ENCODE measurements at regions not wholly inside any gene's neighbourhood (a gene's known extent, or its start where the extent isn't known, plus 50 kb on each side); places are given as distances from the start of the nearest gene placed in this dataset.

DNA sequence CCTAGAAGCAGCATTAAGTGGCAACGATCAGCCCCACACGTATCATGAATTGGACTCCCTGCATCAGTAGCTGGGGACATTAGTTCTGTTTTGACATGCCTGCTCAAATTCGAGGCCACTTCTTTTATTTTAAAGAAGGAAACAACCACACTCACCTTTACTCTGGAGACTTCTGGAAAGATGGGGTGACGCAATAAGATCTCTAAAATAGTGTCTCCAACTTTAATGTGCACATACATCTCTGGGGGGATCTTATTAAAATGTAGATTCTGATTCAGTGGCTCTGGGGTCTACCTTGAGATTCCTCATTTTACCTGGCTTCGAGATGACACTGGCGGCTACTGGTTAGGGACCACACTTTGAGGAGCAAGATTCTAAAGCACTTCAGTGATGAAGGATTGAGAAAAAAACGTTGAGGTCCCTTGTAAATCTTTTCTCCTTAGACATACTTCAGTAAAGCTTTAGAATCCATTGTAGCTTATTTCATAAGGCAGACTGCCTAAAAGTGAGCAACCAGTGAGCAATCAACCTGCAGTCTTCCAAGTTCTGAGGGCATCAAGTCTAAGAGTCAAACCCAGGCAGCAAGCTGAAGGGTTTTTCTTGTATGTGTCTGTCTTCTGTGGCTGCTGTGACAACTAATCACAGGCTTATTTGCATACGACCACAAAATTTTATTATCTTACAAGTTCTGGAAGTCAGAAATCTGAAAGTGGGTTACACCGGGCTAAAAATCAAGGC lies 718.6 kb upstream of the TBX3 start:
- no peaks in the 10 kb centered on the region for H3K36me3 ChIP-seq
- TF ChIP-seq, protein P1, sequence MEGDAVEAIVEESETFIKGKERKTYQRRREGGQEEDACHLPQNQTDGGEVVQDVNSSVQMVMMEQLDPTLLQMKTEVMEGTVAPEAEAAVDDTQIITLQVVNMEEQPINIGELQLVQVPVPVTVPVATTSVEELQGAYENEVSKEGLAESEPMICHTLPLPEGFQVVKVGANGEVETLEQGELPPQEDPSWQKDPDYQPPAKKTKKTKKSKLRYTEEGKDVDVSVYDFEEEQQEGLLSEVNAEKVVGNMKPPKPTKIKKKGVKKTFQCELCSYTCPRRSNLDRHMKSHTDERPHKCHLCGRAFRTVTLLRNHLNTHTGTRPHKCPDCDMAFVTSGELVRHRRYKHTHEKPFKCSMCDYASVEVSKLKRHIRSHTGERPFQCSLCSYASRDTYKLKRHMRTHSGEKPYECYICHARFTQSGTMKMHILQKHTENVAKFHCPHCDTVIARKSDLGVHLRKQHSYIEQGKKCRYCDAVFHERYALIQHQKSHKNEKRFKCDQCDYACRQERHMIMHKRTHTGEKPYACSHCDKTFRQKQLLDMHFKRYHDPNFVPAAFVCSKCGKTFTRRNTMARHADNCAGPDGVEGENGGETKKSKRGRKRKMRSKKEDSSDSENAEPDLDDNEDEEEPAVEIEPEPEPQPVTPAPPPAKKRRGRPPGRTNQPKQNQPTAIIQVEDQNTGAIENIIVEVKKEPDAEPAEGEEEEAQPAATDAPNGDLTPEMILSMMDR (IDR thresholded peaks at IDR 0.05; ENCODE audit: low read depth, low read length), result no peak
- no peaks in the 10 kb centered on the region for H3K27me3 ChIP-seq
- H3K9me3 ChIP-seq (ENCODE audit: low read depth), result no peaks in the 10 kb centered on the region
- no peaks in the 10 kb centered on the region for H3K4me1 ChIP-seq (ENCODE audit: low read depth)
- H3K27ac ChIP-seq, result no peak overlapping the region
- no peak overlapping the region for H3K4me3 ChIP-seq
- no peak for DNase-seq (ENCODE audit: low read depth in 1 of 2, low spot score in 1 of 2)

DNA sequence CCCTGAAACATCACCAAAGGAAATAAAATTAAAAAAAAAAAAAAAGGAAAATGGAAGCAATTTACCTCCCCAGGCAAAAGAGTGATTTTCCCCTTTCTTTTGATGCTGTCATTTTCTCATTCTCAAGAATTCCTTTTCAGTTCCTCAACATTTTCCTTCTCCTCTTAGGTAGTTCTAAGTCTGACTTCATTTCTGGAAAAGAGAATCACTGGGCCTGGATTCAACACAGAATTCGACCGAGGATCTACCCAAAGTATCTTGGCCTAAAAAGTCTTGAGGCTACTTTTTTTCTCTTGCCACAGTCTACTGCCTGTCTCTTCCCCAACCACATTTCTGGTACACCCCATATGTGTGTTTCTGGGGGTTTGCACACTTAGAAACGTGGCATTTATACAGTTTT lies 717.8 kb upstream of the TBX3 start:
- H3K4me3 ChIP-seq, result no peak overlapping the region
- H3K36me3 ChIP-seq, result no peaks in the 10 kb centered on the region
- no peak overlapping the region for H3K27ac ChIP-seq
- no peaks in the 10 kb centered on the region for H3K9me3 ChIP-seq (ENCODE audit: low read depth)
- H3K4me1 ChIP-seq (ENCODE audit: low read depth), result no peaks in the 10 kb centered on the region
- no peaks in the 10 kb centered on the region for H3K27me3 ChIP-seq
- TF ChIP-seq, protein P1 (IDR thresholded peaks at IDR 0.05; ENCODE audit: low read depth, low read length), result no peak
- no peak for DNase-seq (ENCODE audit: low read depth in 1 of 2, low spot score in 1 of 2)

DNA sequence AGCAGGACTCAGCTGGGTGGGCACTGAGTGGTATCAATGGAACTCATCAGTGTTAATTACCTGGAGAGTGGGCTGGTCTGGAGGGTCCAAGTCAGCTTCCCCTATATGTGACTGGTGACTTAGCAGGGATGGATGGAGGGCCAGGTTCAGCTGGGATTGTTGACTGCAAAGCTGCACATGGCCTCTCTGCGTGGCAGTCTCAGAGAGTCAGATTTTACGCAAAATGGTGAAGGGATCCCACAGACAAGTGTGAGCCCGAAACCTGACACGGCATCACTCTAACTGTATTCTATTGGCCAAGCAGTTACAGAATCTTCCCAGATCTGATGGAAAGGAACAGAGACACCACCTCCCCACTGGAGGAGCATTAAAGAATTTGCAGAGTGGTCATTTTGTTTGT lies 716.0 kb upstream of the TBX3 start:
- H3K9me3 ChIP-seq (ENCODE audit: low read depth), result no peaks in the 10 kb centered on the region
- H3K27me3 ChIP-seq, result no peaks in the 10 kb centered on the region
- DNase-seq (ENCODE audit: low read depth in 1 of 2, low spot score in 1 of 2), result no peak
- no peaks in the 10 kb centered on the region for H3K4me1 ChIP-seq (ENCODE audit: low read depth)
- no peak overlapping the region for H3K27ac ChIP-seq
- H3K4me3 ChIP-seq, result no peak overlapping the region
- TF ChIP-seq, protein P1 (IDR thresholded peaks at IDR 0.05; ENCODE audit: low read depth, low read length), result no peak
- H3K36me3 ChIP-seq, result no peaks in the 10 kb centered on the region

DNA sequence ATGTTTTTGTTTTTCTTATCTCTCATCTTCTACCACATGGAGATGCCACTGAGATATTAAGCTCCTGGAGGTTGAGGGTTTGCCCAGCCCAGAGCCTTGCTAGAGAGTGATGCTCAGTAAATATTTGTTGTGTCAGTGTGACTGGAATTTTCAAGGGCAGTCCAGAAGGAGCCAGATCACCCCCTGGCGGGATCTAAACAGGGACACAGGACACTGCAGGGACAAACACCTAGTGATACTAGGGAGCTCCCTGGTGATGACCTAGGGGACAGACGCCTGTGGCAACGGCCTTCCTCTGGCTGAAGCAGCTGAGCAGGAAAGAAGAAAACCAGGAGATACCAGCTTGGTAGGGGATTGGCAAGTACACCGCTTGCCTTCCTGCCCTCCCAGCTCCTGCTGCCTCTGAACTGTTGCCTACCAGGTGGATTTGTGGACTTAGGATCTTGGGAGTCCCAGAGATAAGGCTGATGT lies 714.4 kb upstream of the TBX3 start:
- Histone ChIP-seq H3K9me3 (ENCODE audit: low read depth) (no peaks in the 10 kb centered on the region), H3K27ac (no peak overlapping the region)
- peak in 1 of 2 donors; percentile 19 for DNase-seq (ENCODE audit: low read depth in 1 of 2, low spot score in 1 of 2)

DNA sequence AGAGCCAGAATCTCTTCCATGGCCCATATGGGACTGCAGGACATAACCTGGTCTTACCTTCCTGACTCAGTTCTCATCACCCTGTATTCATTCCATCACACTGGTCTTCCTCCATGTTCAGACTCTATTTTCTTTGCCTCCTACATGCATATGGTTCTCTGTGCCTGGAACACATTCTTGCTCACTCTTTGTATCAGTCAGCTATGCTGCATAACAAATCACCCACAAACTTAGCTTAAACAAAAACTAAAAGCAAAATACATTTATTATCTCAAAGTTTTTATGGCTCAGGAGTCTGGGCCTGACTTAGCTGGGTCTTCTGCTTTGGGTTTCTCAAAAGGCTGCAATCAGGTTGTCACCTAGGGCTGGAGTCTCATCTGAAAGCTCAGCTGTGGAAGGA lies 712.6 kb upstream of the TBX3 start:
- Histone ChIP-seq H3K4me3 (no peak overlapping the region), H3K27me3 (no peaks in the 10 kb centered on the region), H3K36me3 (no peaks in the 10 kb centered on the region), H3K9me3 (ENCODE audit: low read depth) (no peaks in the 10 kb centered on the region), H3K4me1 (ENCODE audit: low read depth) (no peaks in the 10 kb centered on the region), H3K27ac (no peak overlapping the region)
- DNase-seq (ENCODE audit: low read depth in 1 of 2, low spot score in 1 of 2), result no peak
- TF ChIP-seq, protein P1 (IDR thresholded peaks at IDR 0.05; ENCODE audit: low read depth, low read length), result no peak

More for the DNA sequence above, 714.4 kb upstream of the TBX3 start:
- TF ChIP-seq, protein P1 (IDR thresholded peaks at IDR 0.05; ENCODE audit: low read depth, low read length), result no peak
- no peaks in the 10 kb centered on the region for H3K36me3 ChIP-seq
- H3K4me3 ChIP-seq, result no peak overlapping the region
- no peaks in the 10 kb centered on the region for H3K4me1 ChIP-seq (ENCODE audit: low read depth)
- no peaks in the 10 kb centered on the region for H3K27me3 ChIP-seq
